AG10803 (cell line): ENCODE measurements at regions not wholly inside any gene's neighbourhood (a gene's known extent, or its start where the extent isn't known, plus 50 kb on each side); places are given as distances from the start of the nearest gene placed in this dataset.

Experiments used
- DNase-seq: peaks from one replicate; pipeline ENCODE4 v3.0.0; 2010; ENCODE audit warnings: low read depth
- H3K4me3 ChIP-seq: 2 replicates; pipeline ENCODE4 v1.5.1; 2011; ENCODE audit warnings: mild to moderate bottlenecking, low read length, control low read depth
- TF ChIP-seq, protein P1 (sequence below): conservative IDR thresholded peaks from 2 replicates; pipeline ENCODE4 v1.5.1; 2011; ENCODE audit warnings: mild to moderate bottlenecking, low read length, control low read depth, inconsistent platforms

DNA sequence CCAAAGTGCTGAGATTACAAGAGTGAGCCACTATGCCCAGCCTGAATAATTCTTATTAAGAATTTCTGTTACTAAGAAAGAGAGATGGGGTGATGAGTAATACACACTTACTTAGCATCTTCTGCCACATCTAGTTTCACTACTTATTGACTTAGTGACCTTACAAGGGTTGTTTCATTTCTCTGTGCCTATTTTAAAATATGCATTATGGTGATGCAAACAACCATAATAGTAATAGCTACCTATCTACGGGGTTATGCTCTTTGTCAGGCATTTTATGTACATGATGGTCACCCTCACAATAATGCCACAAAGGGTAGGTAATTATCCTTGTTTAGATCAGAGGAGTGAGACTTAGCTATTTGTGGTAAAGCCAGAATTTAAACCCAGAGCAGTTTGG lies 499.0 kb upstream of the SGCD start:
- H3K4me3 ChIP-seq = no peak overlapping the region
- DNase-seq = no peak
- TF ChIP-seq, protein P1, sequence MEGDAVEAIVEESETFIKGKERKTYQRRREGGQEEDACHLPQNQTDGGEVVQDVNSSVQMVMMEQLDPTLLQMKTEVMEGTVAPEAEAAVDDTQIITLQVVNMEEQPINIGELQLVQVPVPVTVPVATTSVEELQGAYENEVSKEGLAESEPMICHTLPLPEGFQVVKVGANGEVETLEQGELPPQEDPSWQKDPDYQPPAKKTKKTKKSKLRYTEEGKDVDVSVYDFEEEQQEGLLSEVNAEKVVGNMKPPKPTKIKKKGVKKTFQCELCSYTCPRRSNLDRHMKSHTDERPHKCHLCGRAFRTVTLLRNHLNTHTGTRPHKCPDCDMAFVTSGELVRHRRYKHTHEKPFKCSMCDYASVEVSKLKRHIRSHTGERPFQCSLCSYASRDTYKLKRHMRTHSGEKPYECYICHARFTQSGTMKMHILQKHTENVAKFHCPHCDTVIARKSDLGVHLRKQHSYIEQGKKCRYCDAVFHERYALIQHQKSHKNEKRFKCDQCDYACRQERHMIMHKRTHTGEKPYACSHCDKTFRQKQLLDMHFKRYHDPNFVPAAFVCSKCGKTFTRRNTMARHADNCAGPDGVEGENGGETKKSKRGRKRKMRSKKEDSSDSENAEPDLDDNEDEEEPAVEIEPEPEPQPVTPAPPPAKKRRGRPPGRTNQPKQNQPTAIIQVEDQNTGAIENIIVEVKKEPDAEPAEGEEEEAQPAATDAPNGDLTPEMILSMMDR = no peak

DNA sequence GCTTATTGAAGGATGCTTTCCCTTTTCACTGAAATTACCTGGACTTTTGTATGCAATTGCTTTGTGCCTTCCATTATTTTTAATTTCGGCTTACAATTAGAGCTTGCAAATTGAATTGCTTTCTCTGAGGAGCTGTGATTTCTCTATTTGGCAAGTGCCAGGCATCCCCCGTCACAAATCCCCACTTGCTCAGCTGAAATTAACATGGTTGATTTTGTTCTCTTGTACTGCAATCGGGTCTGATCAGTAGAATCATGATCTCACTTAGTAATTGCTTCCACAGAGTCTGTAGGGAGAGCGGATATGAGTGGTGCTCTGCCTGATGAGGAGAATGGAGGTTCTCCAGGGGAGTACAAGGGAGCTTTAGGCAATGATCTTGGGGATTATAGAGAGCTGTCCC lies 495.5 kb upstream of the SGCD start:
- H3K4me3 ChIP-seq = no peak overlapping the region
- TF ChIP-seq, protein P1 = no peak
- DNase-seq = no peak

DNA sequence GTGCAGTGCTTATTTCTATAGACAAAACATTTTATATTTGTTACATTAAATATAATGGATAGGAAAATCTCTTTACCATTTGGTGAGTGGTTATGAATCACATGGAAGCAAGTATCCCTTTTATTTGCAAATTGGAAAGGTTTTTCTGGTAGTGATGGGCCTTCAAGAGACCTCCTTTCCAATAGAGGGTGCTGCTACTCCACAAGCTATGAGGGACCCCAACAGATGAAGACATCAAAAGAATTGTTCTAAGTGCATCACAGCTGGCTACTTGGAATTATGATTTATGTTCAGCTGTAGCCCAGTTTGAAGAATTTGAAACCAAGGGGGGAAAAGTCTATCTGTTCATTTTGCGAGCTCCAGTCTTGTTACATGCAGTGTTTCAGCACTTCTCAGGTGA lies 493.7 kb upstream of the SGCD start:
- no peak overlapping the region for H3K4me3 ChIP-seq
- DNase-seq = peak; percentile 22
- TF ChIP-seq, protein P1 = peak; percentile 38

DNA sequence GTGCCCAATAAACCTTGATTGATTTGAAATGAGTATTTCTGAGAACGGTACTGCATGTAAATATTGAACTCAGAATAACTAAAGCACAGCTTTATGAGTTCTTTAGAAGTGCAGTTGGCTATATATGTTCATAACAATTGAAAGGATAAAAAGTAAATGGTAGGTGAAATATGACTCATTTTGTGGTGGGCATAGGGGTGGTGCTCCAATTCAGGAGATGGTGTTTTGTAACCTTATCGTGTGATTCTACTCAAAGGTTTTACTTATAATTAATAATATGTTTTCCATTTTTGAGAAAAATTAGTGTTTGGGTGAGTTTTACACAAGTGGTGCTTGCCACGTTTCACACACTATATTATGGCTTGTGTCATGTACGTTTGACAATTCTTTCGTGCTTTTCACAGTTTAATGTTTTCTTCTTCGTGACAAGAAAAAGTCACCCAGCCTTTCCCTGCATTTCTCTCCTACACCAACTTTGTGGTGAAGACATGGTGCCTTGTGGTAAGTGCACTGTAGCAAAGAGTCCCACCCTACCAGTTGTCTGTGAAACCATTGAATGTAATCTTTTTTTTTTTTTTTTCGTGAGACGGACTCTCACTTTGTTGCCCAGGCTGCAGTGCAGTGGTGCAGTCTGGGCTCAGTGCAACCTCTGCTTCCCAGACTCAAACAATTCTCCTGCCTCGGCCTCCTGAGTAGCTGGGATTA lies 492.5 kb upstream of the SGCD start:
- H3K4me3 ChIP-seq = no peak overlapping the region
- TF ChIP-seq, protein P1 = no peak

DNA sequence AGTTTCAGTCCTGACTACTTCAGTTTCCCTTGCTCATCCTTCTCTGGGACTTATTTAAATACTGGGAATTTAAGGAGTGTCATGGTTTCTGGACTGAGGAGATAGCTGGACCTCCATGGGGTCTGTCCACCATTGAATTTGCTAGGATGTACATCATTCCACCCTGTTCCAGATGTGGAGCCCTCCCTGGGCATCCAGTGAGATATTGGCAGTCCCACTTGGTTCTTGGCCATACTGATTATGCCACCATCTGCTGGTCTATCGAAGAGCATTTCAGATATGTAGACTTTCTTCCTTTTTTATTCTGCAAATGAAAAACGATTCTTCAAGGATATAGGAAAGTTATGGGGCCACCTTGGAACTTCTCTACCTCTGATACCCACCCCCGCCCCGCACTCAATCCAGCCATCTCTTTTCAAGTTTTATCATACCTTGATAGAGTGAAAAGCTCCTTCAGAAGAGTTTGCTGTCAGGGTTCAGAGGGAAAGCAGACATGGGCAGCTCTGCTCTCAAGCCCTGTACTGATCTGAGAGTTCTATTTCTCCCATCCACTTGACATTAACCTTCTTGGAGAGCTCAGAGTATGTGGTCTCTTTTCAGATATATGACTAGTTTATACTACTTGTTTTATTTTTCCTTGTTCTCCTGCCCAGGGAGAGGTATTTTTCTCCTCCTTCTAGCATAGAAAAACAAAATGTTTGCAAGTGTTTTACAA lies 490.7 kb upstream of the SGCD start:
- no peak for DNase-seq
- H3K4me3 ChIP-seq = no peak overlapping the region
- TF ChIP-seq, protein P1 = no peak

More for the DNA sequence above, 492.5 kb upstream of the SGCD start:
- DNase-seq = no peak

DNA sequence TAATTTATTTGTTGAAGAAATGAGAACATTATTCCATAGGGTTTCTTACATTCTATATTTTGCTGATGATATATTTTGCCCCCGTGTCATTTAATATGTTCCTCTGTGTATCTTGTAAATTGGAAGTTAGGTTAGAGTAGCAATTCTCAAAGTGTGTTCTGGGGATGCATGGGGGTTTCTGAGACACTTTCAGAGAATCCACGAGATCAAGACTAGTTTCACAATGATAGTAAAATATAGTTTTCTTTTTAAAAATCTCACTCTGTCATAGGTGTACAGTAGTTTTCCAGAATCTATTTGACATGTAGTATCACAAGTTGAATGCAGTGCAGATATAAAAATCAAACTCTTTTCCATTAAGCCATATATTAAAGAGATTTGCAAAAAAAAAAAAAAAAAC lies 488.6 kb upstream of the SGCD start:
- TF ChIP-seq, protein P1 = no peak
- DNase-seq = no peak
- H3K4me3 ChIP-seq = no peak overlapping the region
